NOMO-1 (cell line): ENCODE measurements at regions not wholly inside any gene's neighbourhood (a gene's known extent, or its start where the extent isn't known, plus 50 kb on each side); places are given as distances from the start of the nearest gene placed in this dataset.

Experiments used
- DNase-seq, 2 experiments: peaks; one replicate each; lab custom pipeline; 2025; ENCODE audit not compliant: unreplicated experiment in 2 of 2; lab: John Stamatoyannopoulos, UW

DNA sequence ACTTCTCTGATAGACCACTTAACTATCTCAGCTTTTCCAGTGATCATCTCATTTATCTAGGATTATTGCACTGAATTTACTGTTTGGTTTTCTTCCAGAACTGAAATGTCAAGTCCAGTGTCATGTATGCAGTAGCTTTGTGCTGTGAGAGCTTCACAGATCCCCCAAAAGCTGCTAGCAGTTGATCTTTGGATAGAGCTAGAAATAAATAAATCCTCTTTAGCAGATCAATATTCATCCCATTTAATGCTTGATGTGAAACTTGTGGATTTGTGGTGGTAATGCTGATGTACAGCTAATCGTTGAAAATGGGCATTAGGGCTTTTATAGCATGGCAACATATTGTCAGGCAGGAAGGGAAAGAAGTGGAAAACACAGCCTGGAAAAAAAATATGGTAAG is 509.6 kb upstream of the FAM241A start:
- no peak for DNase-seq

DNA sequence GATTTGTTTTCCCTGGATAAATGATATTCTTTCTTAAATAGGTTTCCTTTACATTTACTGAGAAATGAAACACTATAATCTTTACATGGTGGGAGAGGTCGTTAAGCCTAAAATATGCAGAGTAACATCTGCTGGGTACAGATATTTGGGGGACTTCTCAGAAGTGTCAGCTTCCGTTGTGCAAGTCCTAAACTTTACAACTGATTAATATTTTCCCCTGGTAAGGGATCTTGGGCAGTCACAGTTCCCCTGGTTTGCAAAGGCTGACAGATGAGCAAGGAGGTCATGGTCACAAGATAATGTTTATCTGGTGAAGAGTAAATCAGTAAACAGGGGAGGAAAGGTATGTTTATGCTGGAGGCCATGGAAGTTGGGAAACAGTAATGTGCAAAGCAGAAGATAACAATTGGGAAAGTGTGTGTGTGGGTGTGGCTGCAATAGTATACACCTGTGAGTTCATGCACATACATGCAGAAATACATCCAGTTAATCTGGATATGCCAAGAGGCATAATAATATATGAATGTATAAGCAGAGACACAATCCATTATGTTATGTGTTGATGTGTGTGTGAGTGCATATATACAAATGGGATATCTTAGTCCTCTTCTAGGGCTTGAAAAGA is 508.2 kb upstream of the FAM241A start:
- DNase-seq: no peak

DNA sequence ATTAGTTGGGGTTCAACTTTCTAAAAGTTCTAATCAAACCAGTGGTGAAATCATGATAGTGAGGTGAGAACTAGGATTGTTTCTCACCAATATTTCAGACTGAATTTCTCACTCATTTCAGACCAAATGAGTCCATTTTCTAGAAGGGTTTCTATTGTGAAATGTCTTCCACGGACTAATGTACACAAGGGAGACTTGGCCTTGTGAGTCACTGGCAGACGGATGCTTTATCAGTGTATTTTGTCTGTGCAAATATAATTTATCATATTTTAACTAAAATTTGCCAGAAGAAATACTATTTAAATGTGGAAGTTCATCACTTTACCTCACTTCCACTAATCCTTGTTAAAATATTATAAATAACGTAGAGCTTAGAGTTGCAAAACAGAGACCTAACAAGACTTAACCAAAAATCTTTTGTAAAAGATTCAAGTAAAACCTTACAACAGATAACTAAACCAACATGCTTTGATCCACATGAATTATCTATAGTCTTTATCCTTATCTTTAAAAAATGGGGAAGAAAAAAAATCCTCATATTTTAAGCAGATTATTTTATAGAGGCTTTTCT is 506.0 kb upstream of the FAM241A start:
- no peak for DNase-seq

DNA sequence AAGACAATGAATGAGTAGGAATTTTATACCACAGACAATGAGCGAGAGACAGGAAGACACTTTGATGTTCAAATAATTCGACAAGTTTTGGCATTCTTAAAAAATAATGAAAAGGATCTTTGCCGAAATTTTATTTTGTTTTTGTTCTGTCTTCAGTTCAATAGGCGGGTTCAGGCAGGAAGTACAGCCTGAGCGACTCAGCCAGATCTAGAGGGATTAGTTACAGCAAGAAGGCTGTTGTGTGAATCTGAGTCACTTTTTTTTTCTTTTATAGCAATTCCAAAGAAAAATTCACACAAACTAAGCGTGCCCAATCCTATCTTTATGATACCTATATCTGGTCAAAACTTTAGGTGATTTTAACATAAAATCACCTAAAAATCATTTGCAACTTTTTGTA is 505.4 kb upstream of the FAM241A start:
- no peak for DNase-seq

DNA sequence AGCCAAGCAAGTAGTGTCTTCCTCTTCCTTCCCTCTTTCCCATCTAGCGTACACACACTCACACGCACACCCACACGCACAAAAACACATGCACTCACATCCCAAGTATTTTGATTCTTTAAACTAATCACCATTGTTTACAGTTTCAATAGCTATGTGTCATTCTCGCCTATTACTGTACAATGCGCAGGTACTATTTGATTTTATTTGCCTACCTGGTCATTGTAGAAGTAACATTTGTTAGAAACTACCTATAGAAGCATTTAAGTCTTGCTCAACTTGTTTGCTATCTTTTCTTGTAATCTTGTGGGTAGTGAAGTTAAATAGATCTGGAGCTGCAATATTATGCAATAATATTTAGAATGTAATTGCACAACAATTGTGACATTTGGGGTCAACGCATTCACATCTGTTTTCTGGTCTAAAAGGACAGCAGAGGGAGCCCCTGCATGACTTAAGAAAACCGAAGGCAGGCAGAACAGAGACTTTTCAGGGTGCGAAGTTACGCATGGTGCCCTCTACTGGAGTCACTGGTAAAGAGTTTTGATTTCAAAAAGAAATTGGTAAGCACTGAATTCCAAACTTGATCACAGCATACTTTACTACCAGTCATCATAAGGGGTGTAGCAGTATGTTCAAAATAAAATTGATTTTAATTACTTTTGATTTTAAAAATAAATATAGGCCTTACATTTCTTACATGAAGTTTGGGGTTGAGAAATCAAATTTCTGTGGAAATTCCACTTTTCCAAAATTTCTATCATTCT is 503.3 kb upstream of the FAM241A start:
- peak; percentile 80 to 93 for DNase-seq

DNA sequence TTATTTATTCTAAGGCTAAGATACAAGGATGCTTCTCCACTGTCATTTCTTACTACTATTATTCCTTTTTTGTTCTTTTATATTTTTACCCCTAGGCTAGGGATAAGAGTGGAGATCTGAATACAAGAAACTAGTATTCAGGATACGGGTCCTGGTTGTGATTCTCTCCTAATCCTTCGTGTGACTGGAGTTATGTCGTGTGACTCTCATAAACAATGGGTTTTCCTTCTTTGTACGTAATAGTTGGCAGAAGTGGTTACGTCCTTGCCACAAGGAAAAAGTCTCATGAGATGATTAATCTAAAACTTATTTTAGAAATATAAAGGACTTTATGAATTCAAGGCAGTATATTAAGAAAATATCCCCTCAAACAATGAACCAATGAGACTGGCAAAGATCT is 497.2 kb upstream of the FAM241A start:
- DNase-seq: no peak

DNA sequence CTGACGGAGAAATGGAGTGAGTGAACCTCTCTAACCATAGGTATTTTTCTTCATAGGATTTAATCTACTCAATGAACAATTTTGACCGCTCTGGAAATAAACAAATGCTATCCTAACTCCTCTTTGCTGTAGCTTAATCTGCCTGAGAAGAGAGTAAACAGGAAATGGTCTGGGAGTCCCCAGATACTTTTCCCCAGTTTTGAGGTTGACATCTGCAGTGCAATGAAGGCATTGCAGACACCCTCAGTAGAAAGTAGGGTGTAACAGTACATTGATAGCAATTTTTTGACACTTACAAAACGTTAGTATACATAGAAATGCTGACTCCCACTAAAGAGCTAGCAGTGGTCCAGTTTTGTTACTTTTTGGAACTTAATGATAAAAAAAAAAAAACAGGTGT is 495.9 kb upstream of the FAM241A start:
- no peak for DNase-seq

DNA sequence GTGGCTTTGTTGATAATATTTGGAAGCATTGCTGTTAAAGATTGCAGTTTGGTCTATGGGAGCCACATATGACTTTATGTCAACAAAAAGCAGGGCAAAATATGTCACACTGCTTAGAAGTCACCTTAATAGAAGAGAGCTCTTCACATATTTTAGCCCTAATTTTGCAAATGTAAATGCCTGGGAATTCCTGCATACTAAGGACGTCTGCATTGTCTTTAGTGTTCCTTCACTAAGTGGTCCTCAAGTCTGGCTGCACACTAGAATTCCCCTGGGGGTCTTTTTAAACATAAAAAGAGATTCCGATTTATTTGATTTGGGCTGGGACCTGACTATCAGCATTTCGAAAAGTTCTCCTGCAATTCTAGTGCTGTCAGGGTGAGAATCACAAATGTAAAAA is 495.1 kb upstream of the FAM241A start:
- no peak for DNase-seq

DNA sequence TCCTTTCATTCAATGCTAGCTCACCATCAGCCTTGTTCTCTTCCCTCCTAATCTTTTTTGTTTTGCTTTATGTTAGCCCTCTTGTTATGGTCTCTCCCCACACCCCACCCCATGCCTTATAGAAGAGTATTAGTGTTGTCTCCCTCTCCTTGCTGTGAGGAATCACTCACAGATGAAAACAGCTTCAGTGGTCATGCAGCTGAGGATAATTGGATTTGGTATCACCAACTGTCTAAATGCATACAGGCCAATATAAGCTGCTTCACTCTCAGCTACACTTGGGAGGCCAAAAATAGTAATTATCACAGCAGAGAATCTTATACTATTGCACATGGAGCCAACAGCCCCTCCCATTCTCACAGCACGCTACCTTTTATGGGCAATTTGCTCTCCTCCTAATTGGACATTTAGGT is 494.6 kb upstream of the FAM241A start:
- no peak for DNase-seq

DNA sequence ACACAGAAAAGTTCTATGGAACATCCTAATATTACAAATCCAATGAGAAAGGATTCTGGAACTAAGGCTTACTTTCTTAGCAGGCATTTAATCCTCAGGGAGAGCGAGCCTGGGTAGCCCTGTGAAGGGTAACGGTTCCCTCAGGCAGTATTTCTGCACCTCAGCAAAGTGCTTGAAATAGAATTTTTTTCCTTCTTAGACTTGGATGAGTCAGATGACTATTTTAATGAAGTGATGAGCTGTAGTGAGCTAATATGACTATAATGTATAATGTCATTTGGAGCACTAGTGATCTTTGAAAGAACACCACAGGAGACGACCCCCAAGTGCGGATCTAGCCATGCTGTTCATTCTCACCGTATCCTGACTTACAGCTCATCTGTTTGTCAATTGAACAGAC is 493.0 kb upstream of the FAM241A start:
- DNase-seq: no peak

DNA sequence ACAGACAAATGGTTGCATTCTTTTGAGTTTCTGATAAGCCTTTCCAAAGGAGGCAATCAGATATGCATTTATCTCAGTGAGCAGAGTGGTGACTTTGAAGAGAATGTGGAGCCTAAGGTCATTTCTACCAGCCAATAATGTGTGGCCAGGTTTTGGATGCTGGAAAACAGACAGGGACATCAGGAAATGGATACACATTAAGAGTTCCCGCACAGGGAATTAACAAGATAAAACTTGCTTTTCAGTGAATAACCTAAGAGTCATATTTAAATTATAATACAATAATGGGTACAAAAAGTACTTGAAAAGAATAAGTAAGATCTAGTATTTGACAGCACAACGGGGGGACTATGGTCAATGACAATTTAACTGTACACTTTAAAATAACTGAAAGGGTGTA is 492.3 kb upstream of the FAM241A start:
- no peak for DNase-seq

DNA sequence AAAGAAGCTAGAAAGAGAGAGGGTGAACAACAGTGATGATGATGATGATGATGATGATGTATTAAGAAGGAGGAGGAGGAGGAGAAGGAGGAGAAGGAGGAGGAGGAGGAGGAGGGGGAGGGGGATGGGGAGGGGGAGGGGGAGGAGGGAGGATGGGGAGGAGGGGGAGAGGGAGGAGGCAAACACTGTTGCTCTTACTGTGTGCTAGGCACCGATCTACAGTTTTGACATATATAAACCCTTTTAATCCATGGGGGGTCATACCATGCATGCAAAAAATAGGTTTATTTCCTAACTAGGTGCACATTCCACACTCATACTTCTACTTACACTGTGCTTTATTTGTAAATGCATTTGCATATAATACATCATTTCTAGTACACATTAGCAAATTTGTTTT is 482.8 kb upstream of the FAM241A start:
- no peak for DNase-seq

DNA sequence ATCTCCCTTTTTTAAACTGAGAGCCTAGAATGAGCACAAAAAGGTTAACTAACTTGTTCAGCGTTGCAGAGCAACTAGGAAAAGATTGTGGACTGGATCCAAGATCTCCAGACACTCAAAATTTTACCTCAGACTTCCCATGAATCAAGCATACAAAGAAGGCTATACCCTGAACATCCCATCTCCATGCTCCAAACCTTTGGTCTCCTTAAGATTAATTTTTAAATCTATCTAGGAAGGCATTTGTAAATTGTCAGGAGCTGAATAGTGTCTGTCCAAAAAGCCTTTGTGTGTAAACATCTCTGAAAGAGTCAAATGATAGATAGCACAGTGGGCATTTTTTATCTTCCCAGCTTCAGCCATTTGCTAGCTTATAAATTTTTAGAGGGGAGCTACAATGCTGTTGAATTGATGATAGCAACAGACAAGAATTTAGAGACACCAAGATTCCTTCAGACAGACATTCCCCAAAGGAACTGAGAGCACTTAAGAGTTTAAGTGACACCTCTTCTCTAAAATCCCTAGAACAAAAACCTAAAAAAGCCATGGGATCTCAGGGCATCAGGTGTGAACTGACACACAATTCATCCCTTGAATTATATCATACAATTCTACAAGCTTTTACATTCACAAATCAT is 480.8 kb upstream of the FAM241A start:
- DNase-seq: no peak

DNA sequence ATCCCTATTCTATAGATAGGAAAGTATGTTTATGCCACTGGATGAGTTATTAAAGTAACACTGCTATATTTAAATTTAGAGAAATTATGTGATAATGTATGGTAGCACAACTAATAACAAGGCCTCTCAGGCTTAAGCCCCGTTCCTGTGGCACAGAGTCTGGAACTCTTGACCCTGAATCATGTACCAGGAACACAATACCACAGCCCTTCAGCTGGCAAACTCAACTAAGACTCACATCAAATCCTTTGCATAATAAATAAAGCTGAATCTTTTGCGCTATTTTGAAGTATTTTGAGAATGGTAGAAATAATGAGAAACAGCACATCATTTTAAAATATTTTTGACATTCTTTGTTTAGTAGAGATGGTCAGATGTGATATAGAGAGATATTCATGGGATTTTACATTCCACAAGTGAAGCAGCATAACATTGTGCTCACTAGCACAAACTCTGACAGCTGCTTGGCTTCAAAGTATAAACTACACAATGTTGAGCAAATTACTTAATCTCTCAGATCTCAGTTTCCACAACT is 478.4 kb upstream of the FAM241A start:
- DNase-seq: no peak

DNA sequence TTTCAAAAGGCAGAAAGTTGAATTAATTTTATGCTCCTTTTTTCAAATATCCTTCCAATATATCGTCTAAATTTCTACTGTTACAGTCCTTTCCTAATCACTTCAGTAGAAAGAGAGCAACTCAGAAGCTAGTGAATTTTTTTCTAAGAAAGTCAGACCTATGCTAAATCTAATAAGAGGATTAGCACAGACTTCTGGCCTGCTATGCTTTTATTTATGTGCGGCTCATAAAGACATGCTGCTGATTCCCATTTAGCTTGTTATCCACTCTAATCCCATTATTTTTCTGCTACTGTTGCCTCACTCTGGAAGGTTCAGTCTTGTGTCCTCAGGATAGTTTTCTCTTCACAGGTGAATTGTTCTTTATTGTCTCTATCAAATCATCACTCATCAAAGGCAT is 473.5 kb upstream of the FAM241A start:
- DNase-seq: no peak

DNA sequence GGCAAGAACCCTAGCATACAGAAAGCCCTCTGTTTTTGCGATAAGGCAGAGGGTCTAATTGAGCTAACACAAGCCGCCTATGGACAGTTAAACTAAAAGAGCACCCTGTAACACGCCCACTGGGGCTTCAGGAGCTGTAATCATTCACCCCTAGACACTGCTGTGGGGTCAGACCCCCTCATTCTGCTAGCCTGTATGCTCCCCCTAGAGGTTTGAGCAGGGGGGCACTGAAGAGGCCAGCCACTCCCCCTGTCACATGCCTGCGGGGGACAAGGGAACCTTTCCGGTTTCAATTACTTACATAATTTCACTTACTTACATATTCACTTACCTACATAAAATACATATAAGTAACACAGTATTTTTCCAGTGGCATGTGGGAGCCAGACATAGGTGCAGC is 469.5 kb upstream of the FAM241A start:
- DNase-seq: no peak

DNA sequence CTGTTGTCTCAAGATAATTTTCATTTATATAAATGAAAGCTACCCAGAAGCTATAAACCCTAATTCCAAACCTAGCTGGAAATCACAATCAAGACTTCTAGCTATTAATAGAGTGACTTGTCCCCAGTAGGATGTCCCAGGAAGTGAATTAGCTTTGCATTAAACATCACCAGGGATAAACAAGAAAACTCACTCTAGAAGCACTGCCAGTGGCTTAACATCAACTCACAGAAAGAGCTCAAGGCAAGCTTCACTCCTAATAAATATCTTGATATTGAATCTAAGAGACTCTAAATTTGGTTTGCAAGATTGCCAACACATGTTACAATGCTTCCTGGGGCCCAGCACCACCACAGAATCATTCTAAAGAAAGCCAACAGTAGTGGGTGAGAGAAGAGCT is 468.7 kb upstream of the FAM241A start:
- no peak for DNase-seq

DNA sequence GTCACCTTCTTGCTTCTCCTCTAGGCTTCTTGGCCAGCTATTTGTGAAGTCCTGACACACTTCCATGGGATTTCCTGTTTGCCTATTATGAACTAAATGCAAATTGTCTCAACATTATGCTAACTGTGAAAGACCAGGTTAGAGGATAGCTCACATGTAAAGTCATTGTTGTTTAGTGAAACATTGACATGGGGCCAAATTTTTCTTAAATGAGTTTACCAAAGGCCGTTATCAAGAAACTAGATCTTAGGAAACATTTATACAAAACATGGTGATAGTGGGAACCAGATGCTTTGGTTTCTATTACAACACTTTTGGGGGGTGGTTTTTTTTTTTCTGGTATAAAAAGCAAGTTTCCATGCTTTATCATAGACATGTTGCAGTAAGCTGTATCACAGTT is 466.8 kb upstream of the FAM241A start:
- no peak for DNase-seq

DNA sequence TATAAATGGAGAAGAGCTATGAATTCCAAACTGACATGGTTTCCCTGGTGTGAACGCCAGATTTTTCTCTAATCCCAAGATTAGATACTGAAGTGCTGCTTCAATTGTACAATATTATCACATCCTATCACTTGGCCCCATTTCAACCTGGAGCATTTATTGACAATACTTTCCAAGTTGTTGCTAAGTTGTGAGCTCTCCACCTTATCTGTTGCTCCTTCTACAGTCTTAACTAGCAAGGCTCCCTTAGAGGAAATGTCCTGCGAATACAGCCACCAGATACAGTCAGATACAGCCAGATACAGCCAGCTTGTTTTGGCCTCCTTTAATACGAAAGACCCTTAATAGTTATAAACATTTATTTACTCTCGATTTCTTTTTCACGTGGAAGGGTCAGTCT is 466.3 kb upstream of the FAM241A start:
- DNase-seq: no peak

DNA sequence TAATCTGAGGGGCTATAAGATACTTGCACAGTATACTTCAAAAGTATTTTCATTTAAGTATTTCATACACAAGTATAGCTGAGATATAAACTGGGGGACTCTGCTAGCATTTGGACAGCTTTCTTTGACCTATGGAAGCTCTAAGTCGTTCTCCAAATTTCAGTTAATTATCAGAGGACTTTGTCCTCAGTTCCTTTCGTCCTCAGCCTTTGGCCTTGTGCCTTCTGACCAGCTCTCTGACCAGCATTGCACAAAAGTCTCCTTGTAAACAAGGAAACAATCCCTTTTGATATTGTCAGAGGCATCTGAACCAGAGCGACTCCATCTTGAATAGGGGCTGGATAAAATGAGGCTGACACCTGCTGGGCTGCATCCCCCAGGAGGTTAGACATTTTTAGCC is 464.0 kb upstream of the FAM241A start:
- no peak for DNase-seq

DNA sequence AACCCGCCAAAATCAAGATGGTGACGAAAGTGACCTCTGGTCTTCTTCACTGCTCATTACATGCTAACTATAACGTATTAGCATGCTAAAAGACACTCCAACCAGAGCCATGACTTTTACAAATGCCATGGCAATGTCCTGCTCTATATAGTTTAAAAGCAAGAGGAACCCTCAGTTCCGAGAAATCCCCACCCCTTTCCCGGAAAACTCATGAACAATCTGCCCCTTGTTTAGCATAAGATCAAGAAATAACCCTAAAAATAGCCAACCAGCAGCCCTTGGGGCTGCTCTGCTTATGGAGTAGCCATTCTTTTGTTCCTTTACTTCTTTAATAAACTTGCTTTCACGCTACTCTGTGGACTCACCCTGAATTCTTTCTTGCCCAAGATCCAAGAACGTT is 463.5 kb upstream of the FAM241A start:
- no peak for DNase-seq

DNA sequence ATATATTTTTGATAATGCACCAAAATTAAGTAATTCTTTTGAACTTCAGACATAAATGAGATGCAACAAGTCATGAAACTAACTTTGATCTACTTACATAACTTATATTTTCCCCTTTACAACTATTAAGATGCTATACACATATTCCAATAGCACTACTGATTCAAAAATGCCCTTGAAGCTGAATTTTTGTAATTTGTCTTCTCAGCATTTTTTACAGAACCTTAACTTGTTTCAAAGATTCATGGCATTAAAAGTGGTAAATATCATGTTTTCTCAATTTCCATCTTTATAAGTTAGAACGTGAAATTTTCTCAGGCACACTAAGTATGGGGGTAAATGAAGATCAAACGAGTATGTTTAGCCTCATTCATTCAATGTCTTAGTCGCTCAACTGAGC is 460.0 kb upstream of the FAM241A start:
- no peak for DNase-seq
